GM18499 (cell line): ENCODE measurements at regions not wholly inside any gene's neighbourhood (a gene's known extent, or its start where the extent isn't known, plus 50 kb on each side); places are given as distances from the start of the nearest gene placed in this dataset.
A peak's percentile ranks its signal among the peaks of the same experiment; 100 is the strongest.

ENCODE experiments used
- ATAC-seq: cut with Tn5 transposase; IDR thresholded peaks from one replicate; pipeline ENCODE4 v1.9.1; 2021; ENCODE audit warnings: moderate number of reproducible peaks; ENCODE audit not compliant: insufficient read depth, unreplicated experiment

- no peak for ATAC-seq
Observed at GRCh38 chr2:126419403-126419802, 236.6 kb upstream of the GYPC start.

GRCh38 chr2:126425943-126426342 is 230.0 kb upstream of the GYPC start:
- ATAC-seq, result no peak

GRCh38 chr2:126429103-126429502 is 226.9 kb upstream of the GYPC start:
- no peak for ATAC-seq

- no peak for ATAC-seq
Observed at GRCh38 chr2:126431136-126431535, 224.8 kb upstream of the GYPC start.

GRCh38 chr2:126436411-126436810 is 219.5 kb upstream of the GYPC start:
- ATAC-seq, result no peak

- ATAC-seq, result no peak
Observed at GRCh38 chr2:126437016-126437415, 218.9 kb upstream of the GYPC start.

- ATAC-seq, result no peak
Observed at GRCh38 chr2:126444512-126444911, 211.4 kb upstream of the GYPC start.

- ATAC-seq, result no peak
Observed at GRCh38 chr2:126446106-126446695, 209.8 kb upstream of the GYPC start.

GRCh38 chr2:126448611-126449010 is 207.3 kb upstream of the GYPC start:
- ATAC-seq, result no peak

- ATAC-seq, result peak; percentile 97
Observed at GRCh38 chr2:126449677-126450076, 206.3 kb upstream of the GYPC start.

GRCh38 chr2:126463892-126464674 is 191.9 kb upstream of the GYPC start:
- ATAC-seq, result no peak

GRCh38 chr2:126467367-126468054 is 188.4 kb upstream of the GYPC start:
- peak; percentile 96 for ATAC-seq

GRCh38 chr2:126475031-126475430 is 180.9 kb upstream of the GYPC start:
- no peak for ATAC-seq

- ATAC-seq, result no peak
Observed at GRCh38 chr2:126476691-126477090, 179.3 kb upstream of the GYPC start.

GRCh38 chr2:126480033-126480432 is 175.9 kb upstream of the GYPC start:
- ATAC-seq, result no peak

GRCh38 chr2:126482582-126483464 is 173.1 kb upstream of the GYPC start:
- no peak for ATAC-seq

- no peak for ATAC-seq
Observed at GRCh38 chr2:126494593-126494992, 161.4 kb upstream of the GYPC start.

GRCh38 chr2:126495189-126495588 is 160.8 kb upstream of the GYPC start:
- ATAC-seq, result no peak

- ATAC-seq, result peak; percentile 91
Observed at GRCh38 chr2:126496493-126496892, 159.5 kb upstream of the GYPC start.

GRCh38 chr2:126503476-126503875 is 152.5 kb upstream of the GYPC start:
- ATAC-seq, result no peak
